Stomach (tissue), 8 donors: ENCODE measurements at regions not wholly inside any gene's neighbourhood (a gene's known extent, or its start where the extent isn't known, plus 50 kb on each side); places are given as distances from the start of the nearest gene placed in this dataset.

Experiments
- DNase-seq, 2 donors: peaks; one replicate each; pipeline versions ENCODE4 v3.0.0 to v3.0.0-alpha.2; 2013 to 2019
- H3K27ac ChIP-seq, 5 donors: fragments of 200-600 bp in 4 of 5; sonication (generic) in 4 of 5; one replicate each; pipeline ENCODE4 v1.5.1; 2013 to 2019; ENCODE audit warnings: mild to moderate bottlenecking in 1 of 5, moderate library complexity in 1 of 5
- H3K27me3 ChIP-seq, 3 donors: fragments of 200-600 bp; sonication (generic); one replicate each; pipeline ENCODE4 v1.5.1; 2017 to 2019; ENCODE audit warnings: mixed run types in 1 of 3
- H3K36me3 ChIP-seq, 4 donors: fragments of 200-600 bp; sonication (generic); 1 replicate in 3 of 4; 2 replicates in 1 of 4; pipeline ENCODE4 v1.5.1; 2016 to 2019
- H3K4me1 ChIP-seq, 4 donors: fragments of 200-600 bp; sonication (generic); one replicate each; pipeline ENCODE4 v1.5.1; 2016 to 2019
- H3K4me3 ChIP-seq, 4 donors: fragments of 200-600 bp; sonication (generic) in 3 of 4; one replicate each; pipeline ENCODE4 v1.5.1; 2016 to 2019; ENCODE audit warnings: mild to moderate bottlenecking in 1 of 4
- H3K9me3 ChIP-seq, 4 donors: fragments of 200-600 bp; sonication (generic); one replicate each; pipeline ENCODE4 v1.5.1; 2016 to 2019
- EP300 ChIP-seq: sonication (generic); formaldehyde crosslinking; IDR thresholded peaks from one replicate; pipeline ENCODE4 v1.6.1; 2017; ENCODE audit warnings: antibody characterized with exemption
- POLR2A ChIP-seq, 4 donors: fragments of 450-650 bp; IDR thresholded peaks; one replicate each; pipeline ENCODE4 v1.6.1; 2016; ENCODE audit warnings: antibody characterized with exemption in 4 of 4, control low read depth in 2 of 4, mild to moderate bottlenecking in 1 of 4, moderate library complexity in 1 of 4
- POLR2AphosphoS5 ChIP-seq, 3 donors: sonication (generic); formaldehyde crosslinking; IDR thresholded peaks; one replicate each; pipeline ENCODE4 v1.6.1; 2016; ENCODE audit warnings: antibody characterized with exemption in 3 of 3
- WGBS, 5 donors: extraction: QIAGEN DNeasy Blood & Tissue Kit in 3 of 5; methylation state at CpG; one replicate each; pipeline versions ENCODE4 v1.1.5 to v1.1.7; 2013 to 2018; 5-methylcytosine and 5-hydroxymethylcytosine counted together
- intact Hi-C: fragments of 100-400 bp; cut with DNase I; formaldehyde crosslinking; loops from one replicate; pipeline ENCODE4 v1.15.1; 2023; ENCODE audit warnings: low total_unique reads
- TF ChIP-seq, protein P1 (sequence below), 7 experiments: fragments of 450-650 bp in 4 of 7; fragments of 200-600 bp in 3 of 7; sonication (generic) in 3 of 7; IDR thresholded peaks; one replicate each; pipeline ENCODE4 v1.5.1; 2016 to 2019; ENCODE audit warnings: antibody characterized with exemption in 7 of 7, control low read depth in 2 of 7, mild to moderate bottlenecking in 1 of 7
- donor health status: healthy with polysubstance abuse.
- donor health status: Bipolar disorder and iron deficiency.
- donor health status: healthy.

- TF ChIP-seq, protein P1, sequence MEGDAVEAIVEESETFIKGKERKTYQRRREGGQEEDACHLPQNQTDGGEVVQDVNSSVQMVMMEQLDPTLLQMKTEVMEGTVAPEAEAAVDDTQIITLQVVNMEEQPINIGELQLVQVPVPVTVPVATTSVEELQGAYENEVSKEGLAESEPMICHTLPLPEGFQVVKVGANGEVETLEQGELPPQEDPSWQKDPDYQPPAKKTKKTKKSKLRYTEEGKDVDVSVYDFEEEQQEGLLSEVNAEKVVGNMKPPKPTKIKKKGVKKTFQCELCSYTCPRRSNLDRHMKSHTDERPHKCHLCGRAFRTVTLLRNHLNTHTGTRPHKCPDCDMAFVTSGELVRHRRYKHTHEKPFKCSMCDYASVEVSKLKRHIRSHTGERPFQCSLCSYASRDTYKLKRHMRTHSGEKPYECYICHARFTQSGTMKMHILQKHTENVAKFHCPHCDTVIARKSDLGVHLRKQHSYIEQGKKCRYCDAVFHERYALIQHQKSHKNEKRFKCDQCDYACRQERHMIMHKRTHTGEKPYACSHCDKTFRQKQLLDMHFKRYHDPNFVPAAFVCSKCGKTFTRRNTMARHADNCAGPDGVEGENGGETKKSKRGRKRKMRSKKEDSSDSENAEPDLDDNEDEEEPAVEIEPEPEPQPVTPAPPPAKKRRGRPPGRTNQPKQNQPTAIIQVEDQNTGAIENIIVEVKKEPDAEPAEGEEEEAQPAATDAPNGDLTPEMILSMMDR (IDR thresholded peaks at IDR 0.05): no peak
- no peak for TF ChIP-seq EP300
- TF ChIP-seq POLR2A (IDR thresholded peaks at IDR 0.05): no peak
- no peak for TF ChIP-seq POLR2AphosphoS5 (IDR thresholded peaks at IDR 0.05)
- no peak overlapping the region for H3K27ac ChIP-seq
- no peaks in the 10 kb centered on the region for H3K9me3 ChIP-seq
- H3K36me3 ChIP-seq: no peaks in the 10 kb centered on the region
- 64 to 79% (median 75%) methylated on average over 4 of the region's 4 CpGs for WGBS, 5 donors
- intact Hi-C loops: no loop called here
- DNase-seq: no peak
- H3K27me3 ChIP-seq: no peaks in the 10 kb centered on the region
- no peak overlapping the region for H3K4me3 ChIP-seq
- no peaks in the 10 kb centered on the region for H3K4me1 ChIP-seq
Measured at GRCh38 chr10:6995831-6996230, 415.0 kb downstream of the SFMBT2 start.

- H3K27ac ChIP-seq: no peak overlapping the region
Measured at GRCh38 chr10:6995341-6995740, 415.3 kb upstream of the PRKCQ start.

GRCh38 chr10:6990891-6991290 lies 410.8 kb upstream of the PRKCQ start:
- intact Hi-C loops: no loop called here
- Histone ChIP-seq H3K27me3 (no peaks in the 10 kb centered on the region), H3K9me3 (no peaks in the 10 kb centered on the region), H3K27ac (no peak overlapping the region), H3K4me3 (no peak overlapping the region), H3K36me3 (no peaks in the 10 kb centered on the region), H3K4me1 (no peaks in the 10 kb centered on the region)
- DNase-seq: no peak
- TF ChIP-seq EP300: no peak
- TF ChIP-seq, protein P1 (IDR thresholded peaks at IDR 0.05): no peak
- no peak for TF ChIP-seq POLR2AphosphoS5 (IDR thresholded peaks at IDR 0.05)
- no peak for TF ChIP-seq POLR2A (IDR thresholded peaks at IDR 0.05)

More at GRCh38 chr10:6995341-6995740, 415.3 kb upstream of the PRKCQ start:
- no peaks in the 10 kb centered on the region for H3K36me3 ChIP-seq
- TF ChIP-seq EP300 (no peak), POLR2AphosphoS5 (IDR thresholded peaks at IDR 0.05) (no peak), POLR2A (IDR thresholded peaks at IDR 0.05) (no peak)
- TF ChIP-seq, protein P1 (IDR thresholded peaks at IDR 0.05): no peak
- H3K9me3 ChIP-seq: no peaks in the 10 kb centered on the region
- H3K4me3 ChIP-seq: no peak overlapping the region
- DNase-seq: no peak
- no peaks in the 10 kb centered on the region for H3K4me1 ChIP-seq
- no peaks in the 10 kb centered on the region for H3K27me3 ChIP-seq
- intact Hi-C loops: no loop called here
- WGBS, 5 donors: 78 to 83% (median 81%) methylated on average over 3 of the region's 3 CpGs

DNA sequence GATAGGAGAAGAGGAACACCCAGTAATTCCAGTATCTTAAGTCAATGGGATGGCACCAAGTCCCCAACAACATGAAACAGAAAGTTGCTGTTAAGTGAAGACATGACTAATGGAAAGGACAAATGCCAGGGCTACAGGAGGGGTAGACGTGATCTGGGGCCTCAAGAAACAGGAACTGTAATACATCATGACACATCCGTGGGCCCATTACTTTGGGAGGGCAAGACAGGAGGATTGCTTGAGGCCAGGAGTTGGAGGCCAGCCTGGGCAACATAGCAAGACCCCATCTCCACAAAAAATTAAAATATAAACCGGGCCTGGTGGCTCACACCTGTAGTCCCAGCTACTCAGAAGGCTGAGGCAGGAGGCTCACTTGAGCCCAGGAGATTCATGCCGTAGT lies 408.6 kb upstream of the PRKCQ start:
- Histone ChIP-seq H3K36me3 (no peaks in the 10 kb centered on the region), H3K27me3 (no peaks in the 10 kb centered on the region), H3K4me1 (no peaks in the 10 kb centered on the region), H3K4me3 (no peak overlapping the region), H3K9me3 (no peaks in the 10 kb centered on the region), H3K27ac (no peak overlapping the region)
- TF ChIP-seq POLR2A (IDR thresholded peaks at IDR 0.05): no peak
- intact Hi-C loops: no loop called here
- no peak for DNase-seq
- 77 to 86% (median 84%) methylated on average over 4 of the region's 4 CpGs for WGBS, 5 donors

- H3K4me1 ChIP-seq: no peaks in the 10 kb centered on the region
- no peak overlapping the region for H3K27ac ChIP-seq
- TF ChIP-seq POLR2A (IDR thresholded peaks at IDR 0.05) (no peak), POLR2AphosphoS5 (IDR thresholded peaks at IDR 0.05) (no peak)
- TF ChIP-seq, protein P1 (IDR thresholded peaks at IDR 0.05): no peak
- no peak overlapping the region for H3K4me3 ChIP-seq
- H3K27me3 ChIP-seq: no peaks in the 10 kb centered on the region
- WGBS, 5 donors: 72 to 89% (median 80%) methylated on average over 7 to 8 of the region's 8 CpGs
- intact Hi-C loops: no loop called here
- H3K9me3 ChIP-seq: no peaks in the 10 kb centered on the region
- H3K36me3 ChIP-seq: no peaks in the 10 kb centered on the region
- DNase-seq: peak in 1 of 2 donors; percentile 50
Measured at GRCh38 chr10:6987536-6987945, 407.5 kb upstream of the PRKCQ start.
